GM21381 (cell line): ENCODE measurements at regions not wholly inside any gene's neighbourhood (a gene's known extent, or its start where the extent isn't known, plus 50 kb on each side); places are given as distances from the start of the nearest gene placed in this dataset.
"Not testable (repeated sequence)": the region's sequence is repeated elsewhere in the genome, so short reads cannot be mapped to it uniquely, and the experiment has no call there.

Experiments used
- ATAC-seq: cut with Tn5 transposase; IDR thresholded peaks from one replicate; pipeline ENCODE4 v1.9.1; 2021; ENCODE audit warnings: mild to moderate bottlenecking, moderate library complexity; ENCODE audit not compliant: unreplicated experiment

DNA sequence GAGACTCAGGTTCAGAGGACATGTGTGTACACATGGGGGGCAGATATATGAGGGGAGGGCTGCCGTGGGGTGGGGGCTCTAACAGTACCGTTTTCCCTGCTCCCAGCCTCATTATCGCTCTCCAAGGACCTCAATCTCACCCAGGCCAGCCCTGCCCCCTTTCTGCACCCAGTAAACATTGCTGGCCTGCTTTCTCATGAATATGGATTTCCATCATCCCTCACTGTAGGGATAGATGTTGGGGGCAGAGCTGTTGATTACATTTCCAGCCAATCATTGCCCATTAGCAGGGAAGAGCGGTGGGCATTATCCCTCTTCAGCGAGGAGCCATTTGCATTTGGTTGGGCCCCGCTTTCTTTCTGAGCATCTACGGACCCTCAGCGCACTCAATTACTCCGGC is 273.8 kb downstream of the RPS6KC1 start:
- ATAC-seq: no peak

GRCh38 chr1:213325482-213325881 is 274.4 kb downstream of the RPS6KC1 start:
- no peak for ATAC-seq

DNA sequence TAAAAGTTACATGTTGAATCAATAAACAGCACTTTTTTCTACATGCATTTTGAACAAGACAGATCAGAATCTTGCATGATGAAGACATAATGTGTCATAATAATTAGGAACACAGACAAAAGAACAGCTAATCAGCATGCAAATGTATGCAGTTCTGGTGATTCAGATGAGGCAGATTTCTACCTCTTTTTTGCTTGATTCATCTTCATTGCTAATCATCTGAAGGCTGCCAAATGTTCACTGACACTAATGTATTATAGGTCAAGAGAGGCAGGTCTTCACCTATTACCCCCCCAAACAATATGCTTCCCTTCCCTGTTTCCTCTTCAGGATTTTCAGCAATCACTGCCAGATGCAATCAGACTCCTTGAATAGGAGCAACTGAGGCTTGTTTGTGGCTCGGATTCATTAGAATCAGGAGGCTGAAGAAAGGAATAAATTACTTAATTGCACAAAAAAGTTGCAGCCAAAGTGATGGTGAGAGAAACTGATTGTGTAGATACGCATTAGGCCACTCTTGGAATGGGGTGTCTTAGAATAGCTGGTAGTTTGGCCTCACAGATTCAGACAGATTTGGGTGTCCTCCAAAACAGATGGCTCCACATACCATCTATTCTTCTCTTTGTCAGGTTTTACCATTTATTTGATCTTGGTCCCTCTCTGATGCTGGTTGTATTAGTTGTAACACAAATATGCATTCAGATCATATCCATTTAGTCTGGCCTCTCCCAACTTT is 275.4 kb downstream of the RPS6KC1 start:
- no peak for ATAC-seq

GRCh38 chr1:213327017-213327667 is 276.1 kb downstream of the RPS6KC1 start:
- ATAC-seq: no peak

- ATAC-seq: no peak
Measured at GRCh38 chr1:213329406-213330008, 278.5 kb downstream of the RPS6KC1 start.

DNA sequence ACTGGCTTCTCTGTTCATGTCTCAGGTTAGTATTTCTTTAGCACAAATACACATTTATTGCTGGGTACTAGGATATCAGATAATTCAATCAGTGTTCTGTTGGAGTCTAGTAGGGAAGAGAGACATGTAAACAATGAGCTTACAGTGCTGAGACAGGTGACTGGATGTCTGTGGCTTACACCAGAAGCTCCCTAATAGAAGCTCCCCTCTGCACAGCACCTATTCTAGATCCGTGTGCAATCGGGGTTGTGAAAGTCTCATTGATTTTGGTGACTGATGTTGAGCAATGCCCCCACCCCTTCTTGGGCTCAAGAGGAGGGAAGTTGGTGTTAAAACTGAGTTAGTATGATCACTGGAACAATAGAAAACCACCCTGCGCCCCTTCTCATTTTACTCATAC is 279.2 kb downstream of the RPS6KC1 start:
- ATAC-seq: no peak

DNA sequence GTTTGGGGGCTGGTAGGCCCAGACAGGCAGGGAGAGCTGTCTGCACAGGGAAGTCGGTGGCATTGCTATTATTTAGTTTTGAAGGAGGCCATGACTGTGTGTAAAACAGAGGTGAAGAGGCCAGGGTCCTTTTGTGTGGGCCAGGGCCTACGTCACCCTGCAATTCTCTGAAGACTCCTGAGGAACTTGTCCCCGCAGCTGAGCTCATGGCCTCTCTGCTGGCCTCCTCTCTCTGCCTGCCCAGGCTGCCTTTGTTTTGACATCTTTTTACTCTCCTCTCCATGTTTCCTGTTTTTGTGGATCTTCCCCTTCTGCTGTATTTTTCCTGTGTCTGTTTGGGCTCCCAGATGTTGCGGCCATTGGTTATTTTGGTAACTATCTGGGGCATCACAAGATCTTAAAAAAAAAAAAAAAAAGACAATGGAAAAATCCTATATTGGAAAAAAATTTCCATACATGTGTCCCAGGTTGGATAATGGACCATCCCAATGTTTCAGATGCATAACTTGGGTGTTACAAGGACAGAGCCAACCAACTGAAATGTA is 280.7 kb downstream of the RPS6KC1 start:
- no peak for ATAC-seq

DNA sequence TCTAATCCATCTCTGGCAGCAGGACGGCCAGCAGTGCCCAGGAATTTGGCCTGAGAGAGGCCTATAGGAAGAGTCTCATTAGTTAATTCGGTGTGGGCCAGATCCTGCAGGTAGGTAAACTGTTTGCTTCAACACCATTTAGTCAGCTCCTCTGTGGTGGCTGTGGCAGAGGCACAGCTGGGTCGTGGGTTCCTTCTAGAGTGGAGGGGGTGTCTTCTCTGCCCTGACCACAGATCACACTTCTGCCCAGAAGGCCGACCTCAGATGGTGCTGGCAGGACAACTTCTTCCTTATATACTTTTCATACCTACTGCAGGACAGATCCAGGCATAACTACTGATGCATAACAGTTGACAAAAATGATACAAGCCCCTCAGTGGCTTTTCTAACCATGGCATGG is 281.4 kb downstream of the RPS6KC1 start:
- ATAC-seq: no peak

- no peak for ATAC-seq
Measured at GRCh38 chr1:213333121-213333520, 282.1 kb downstream of the RPS6KC1 start.

GRCh38 chr1:213335084-213335483 is 284.0 kb downstream of the RPS6KC1 start:
- ATAC-seq: no peak

GRCh38 chr1:213337025-213337678 is 286.1 kb downstream of the RPS6KC1 start:
- no peak for ATAC-seq

DNA sequence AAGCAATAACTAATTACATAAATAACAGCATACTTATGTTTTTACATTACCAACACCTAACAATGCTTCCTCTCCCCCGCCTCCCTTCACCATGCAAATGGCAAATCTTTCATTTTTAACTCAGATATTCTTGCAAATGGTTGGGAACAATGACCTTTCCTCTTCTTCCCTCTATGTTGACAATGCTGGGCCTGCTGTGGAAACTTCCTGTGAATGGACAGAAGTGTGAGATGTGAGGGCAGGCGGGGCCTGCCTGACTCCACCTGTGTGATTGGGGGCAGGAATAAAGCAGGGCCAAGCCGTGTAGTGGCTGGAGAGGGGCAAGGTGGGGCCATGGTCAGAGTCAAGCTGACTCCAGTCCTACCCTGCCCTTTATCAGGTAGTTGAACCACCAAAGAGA is 289.6 kb downstream of the RPS6KC1 start:
- ATAC-seq: no peak

GRCh38 chr1:213345621-213346020 is 294.6 kb downstream of the RPS6KC1 start:
- ATAC-seq: no peak

GRCh38 chr1:213357403-213357802 is 306.4 kb downstream of the RPS6KC1 start:
- ATAC-seq: no peak

DNA sequence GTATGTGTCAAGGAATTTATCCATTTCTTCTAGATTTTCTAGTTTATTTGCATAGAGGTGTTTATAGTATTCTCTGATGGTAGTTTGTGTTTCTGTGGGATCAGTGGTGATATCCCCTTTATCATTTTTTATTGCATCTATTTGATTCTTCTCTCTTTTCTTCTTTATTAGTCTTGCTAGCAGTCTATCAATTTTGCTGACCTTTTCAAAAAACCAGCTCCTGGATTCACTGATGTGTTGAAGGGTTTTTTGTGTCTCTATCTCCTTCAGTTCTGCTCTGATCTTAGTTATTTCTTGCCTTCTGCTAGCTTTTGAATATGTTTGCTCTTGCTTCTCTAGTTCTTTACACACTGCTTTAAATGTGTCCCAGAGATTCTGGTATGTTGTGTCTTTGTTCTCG is 307.3 kb downstream of the RPS6KC1 start:
- ATAC-seq: not testable (repeated sequence)

GRCh38 chr1:213362598-213362997 is 311.6 kb downstream of the RPS6KC1 start:
- ATAC-seq: no peak

- no peak for ATAC-seq
Measured at GRCh38 chr1:213366141-213366831, 315.2 kb downstream of the RPS6KC1 start.

- no peak for ATAC-seq
Measured at GRCh38 chr1:213369465-213369864, 318.4 kb downstream of the RPS6KC1 start.

- ATAC-seq: no peak
Measured at GRCh38 chr1:213370523-213370922, 319.5 kb downstream of the RPS6KC1 start.

- ATAC-seq: no peak
Measured at GRCh38 chr1:213371525-213371846, 320.4 kb downstream of the RPS6KC1 start.
